Amygdala (tissue), 56 donors: ENCODE measurements at regions not wholly inside any gene's neighbourhood (a gene's known extent, or its start where the extent isn't known, plus 50 kb on each side); places are given as distances from the start of the nearest gene placed in this dataset.
"Not testable (repeated sequence)": the region's sequence is repeated elsewhere in the genome, so short reads cannot be mapped to it uniquely, and the experiment has no call there.

Experiments
- DNase-seq, 56 donors: peaks; one replicate each; lab custom pipeline; 2025; lab: John Stamatoyannopoulos, UW

GRCh38 chr1:222940906-222941305 is 126.1 kb downstream of the DISP1 start:
- no peak for DNase-seq

GRCh38 chr1:222941425-222941824 is 126.6 kb downstream of the DISP1 start:
- no peak for DNase-seq

DNA sequence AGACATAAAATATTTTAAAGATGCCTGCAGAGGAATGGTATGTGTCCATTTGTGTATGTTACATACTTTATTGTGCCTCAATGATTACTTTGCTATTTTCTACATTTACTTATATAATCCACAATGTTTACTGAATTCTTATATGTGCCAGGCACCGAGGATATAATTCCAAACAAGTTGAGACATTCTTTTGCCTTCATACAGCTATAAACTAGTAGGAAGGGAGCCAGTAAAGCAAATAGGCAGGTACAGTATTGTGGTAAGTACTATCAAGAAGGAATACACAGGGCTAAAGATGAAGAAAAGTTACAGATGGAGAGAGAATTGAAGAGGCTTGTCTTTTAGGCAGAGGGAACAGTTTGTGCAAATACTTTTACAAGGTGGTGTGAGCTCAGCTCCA is 131.6 kb downstream of the DISP1 start:
- DNase-seq: no peak

GRCh38 chr1:222948079-222948478 is 133.2 kb downstream of the DISP1 start:
- DNase-seq: no peak

DNA sequence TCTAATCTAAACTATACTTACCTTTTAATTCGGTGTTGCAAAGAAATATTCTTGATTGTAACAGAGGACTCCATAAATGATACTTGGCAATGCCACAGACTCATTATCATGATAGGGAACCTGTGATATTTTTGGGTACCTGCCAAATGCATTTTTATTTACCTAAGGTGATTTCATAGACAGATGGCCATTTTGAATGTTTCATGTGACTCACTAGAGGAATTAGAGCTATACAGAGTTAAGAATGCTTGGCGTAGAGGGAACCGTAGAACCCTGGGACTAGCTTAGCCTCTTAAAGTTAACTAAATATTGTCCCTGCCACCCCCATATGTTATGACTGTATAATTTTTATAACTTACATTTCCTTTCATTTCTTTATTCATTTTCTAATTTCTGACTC is 136.1 kb downstream of the DISP1 start:
- DNase-seq: no peak

DNA sequence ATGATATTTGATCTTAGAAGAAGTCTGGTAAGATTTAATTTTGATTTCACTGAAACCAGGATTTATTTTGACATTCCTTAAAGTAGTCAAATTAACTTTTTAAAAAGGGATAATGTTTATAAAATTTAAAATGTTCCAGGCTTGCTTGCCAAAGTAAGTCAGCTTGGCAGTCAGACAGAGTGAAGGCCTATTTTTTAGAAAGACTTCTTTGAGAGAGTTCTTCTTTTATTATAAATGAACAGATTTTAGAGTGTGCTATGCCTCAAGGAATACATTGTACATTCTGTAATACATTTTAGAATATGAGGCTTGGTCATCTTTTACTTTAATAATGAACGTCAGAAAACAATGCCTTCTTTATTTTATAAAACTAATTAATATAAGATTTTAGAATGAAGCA is 138.7 kb downstream of the DISP1 start:
- no peak for DNase-seq

- no peak for DNase-seq
Observed at GRCh38 chr1:222955964-222956363, 141.1 kb downstream of the DISP1 start.

DNA sequence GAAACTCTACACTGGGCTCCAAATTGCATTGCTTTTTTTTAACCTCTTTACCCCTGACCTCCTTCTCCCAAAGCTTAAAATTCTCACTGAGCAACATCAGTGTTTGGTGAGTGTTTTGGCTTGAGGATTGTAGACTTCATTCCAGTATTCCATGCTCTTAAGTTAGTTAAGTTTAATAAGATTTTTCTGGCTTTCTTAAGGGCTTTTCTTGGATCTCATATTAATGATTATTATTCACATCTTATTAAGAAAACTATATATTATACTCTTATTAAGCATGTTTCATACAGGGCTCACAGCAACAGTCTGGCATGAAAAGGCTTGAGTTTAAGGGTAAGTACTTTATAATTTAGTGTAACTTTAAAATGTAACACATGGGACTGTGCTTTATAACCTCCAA is 141.8 kb downstream of the DISP1 start:
- DNase-seq: no peak

GRCh38 chr1:222967466-222968240 is 152.8 kb downstream of the DISP1 start:
- no peak for DNase-seq

DNA sequence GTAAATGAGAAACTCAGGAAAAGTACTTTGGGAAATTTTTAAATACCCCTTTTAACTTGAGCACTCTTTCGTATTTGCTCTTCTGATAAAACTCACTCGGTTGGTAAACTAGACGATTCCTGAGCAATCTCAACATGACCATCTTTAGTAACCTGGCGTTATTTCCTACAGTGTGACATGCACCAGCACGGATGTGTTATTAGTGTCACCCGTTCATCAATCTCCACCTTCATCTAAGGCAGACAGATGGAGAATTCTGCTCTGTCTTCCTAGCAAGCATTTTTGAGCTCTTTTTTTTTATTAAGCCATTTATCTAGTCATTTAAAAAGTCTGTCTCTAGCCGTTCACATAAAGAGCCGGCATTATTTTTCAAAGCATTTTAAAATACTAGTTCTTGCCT is 155.2 kb downstream of the DISP1 start:
- no peak for DNase-seq

- DNase-seq: no peak
Observed at GRCh38 chr1:222970711-222971110, 155.9 kb downstream of the DISP1 start.

DNA sequence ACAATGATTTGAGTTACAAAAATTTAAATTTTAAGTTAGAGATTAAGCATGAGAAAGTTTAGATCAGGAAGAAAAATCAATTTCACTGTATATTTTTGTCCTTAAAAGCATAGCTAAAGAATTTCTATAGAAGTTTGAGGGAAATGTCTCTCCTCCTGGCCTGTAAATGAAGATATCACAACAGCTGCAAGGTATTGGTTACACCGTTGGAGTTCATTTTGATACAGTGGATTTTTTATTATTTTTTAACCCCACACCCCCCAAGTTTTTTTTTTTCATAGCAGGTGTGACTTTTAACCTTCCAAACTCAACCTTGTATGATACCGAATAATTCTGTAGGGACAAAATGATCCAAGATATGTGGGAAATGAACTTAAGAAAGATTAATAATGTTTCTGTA is 156.3 kb downstream of the DISP1 start:
- no peak for DNase-seq

DNA sequence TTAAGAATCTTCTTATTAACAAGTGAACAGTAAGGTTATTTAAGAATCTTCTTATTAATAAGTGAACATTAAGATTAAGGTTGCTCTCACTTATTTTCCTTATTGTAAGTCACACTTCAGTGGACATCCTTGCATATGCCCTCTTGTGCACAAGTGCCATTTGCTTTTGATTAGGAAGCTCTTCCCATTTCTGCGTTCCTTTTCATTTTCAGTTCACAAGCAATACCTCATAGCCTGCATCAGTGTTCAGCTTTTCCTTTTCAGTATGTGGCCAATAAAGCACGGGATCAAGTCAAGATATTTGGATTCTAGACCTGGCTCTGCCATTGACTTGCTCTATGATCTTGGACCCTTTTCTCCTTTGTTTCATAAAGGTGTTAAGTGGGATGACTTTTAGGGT is 158.7 kb downstream of the DISP1 start:
- DNase-seq: no peak

DNA sequence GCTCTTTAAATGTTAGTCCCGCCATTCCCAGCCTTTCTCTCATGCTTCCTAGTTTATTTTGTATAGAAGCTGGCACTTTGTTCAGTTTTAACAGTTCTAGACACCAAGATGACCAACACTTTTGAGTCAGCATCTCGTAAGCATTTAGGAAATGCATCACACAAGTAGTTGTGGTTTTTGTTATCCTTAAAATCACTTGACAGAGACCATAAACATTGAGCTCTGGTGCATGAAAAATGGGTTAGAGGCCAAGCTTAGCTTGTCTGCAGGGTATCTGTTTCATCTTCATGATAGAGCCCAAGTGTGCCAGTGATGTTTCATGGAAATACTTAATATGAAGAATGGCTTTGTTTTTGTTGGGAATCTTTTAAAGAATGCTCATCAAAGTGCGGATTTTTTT is 159.7 kb downstream of the DISP1 start:
- no peak for DNase-seq

DNA sequence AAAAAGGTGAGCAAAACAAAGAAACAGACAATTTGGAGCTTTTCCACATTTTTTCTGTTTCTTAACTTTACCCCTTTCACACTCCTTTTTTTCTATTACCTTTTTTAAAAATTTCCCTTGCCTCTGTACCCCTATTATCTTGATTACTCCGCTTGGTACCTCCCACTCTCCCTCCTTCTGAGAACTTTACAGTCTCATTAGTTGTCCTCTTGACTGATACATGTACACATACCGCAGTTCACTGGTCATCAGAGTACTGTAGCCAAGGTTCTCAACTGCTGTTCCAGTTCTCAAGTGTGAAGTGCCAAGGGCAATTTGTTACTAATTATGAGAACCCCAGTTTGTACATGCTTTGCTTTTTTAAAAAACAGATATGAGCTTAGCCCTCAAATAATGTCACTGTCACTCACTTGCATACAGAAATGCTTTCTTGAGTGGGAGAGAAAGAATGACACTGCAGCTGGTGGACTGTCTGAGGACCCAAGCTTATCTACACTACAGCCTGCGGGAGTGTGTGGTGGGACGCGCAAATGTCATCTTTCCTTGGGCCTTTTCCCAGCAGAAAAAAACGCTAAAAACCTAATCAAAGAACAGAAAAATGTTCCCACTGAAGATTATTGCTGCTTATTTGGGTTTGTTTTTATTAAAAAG is 160.8 kb downstream of the DISP1 start:
- DNase-seq: no peak

GRCh38 chr1:222976453-222976852 is 161.6 kb downstream of the DISP1 start:
- DNase-seq: no peak

- DNase-seq: not testable (repeated sequence)
Observed at GRCh38 chr1:222977294-222977693, 162.5 kb downstream of the DISP1 start.

- no peak for DNase-seq
Observed at GRCh38 chr1:222979561-222979960, 163.5 kb downstream of the TLR5 start.

GRCh38 chr1:222987674-222988076 is 155.4 kb downstream of the TLR5 start:
- DNase-seq: no peak

- no peak for DNase-seq
Observed at GRCh38 chr1:222989443-222989842, 153.6 kb downstream of the TLR5 start.

GRCh38 chr1:222991177-222991576 is 151.9 kb downstream of the TLR5 start:
- no peak for DNase-seq

GRCh38 chr1:222991908-222992307 is 151.1 kb downstream of the TLR5 start:
- DNase-seq: no peak
